H1 (cell line): ENCODE measurements at regions not wholly inside any gene's neighbourhood (a gene's known extent, or its start where the extent isn't known, plus 50 kb on each side); places are given as distances from the start of the nearest gene placed in this dataset.

Experiments
- CTCF ChIA-PET: fragments of 300-600 bp; sonication (Branson Sonifier 250); formaldehyde crosslinking; loops from one replicate; lab custom pipeline; 2021; ENCODE audit not compliant: partially characterized antibody; lab: Charles Lee
- POLR2A ChIA-PET: fragments of 300-600 bp; sonication (Branson Sonifier 250); formaldehyde crosslinking; loops from one replicate; lab custom pipeline; 2021; ENCODE audit warnings: inconsistent platforms; ENCODE audit not compliant: partially characterized antibody; lab: Charles Lee
- DNase-seq, 2 experiments: peaks; one replicate each; pipeline versions ENCODE4 v3.0.0 to v3.0.0-alpha.2; 2010 to 2022; ENCODE audit warnings: low spot score in 2 of 2, low read depth in 1 of 2, mixed read lengths in 1 of 2
- FAIRE-seq: peaks from 2 replicates; lab custom pipeline; 2011; peaks lifted over from hg19 to GRCh38; lab: Jason Lieb, UNC
- H2AFZ ChIP-seq: 2 replicates; pipeline ENCODE4 v1.8.1; 2012; ENCODE audit warnings: low read length, inconsistent platforms
- H2AK5ac ChIP-seq: 2 replicates; pipeline ENCODE4 v1.6.1; 2013; ENCODE audit warnings: low read depth, low read length
- H2BK120ac ChIP-seq: replicated peaks from 2 replicates; pipeline ENCODE3; 2013; ENCODE audit warnings: low read depth, low read length, inconsistent platforms
- H2BK12ac ChIP-seq: 2 replicates; pipeline ENCODE4 v1.6.1; 2013; ENCODE audit warnings: low read depth, low read length
- H2BK15ac ChIP-seq: 2 replicates; pipeline ENCODE4 v1.6.1; 2013; ENCODE audit warnings: low read length
- H2BK20ac ChIP-seq: 2 replicates; pipeline ENCODE4 v1.6.1; 2013; ENCODE audit warnings: low read length
- H2BK5ac ChIP-seq: 2 replicates; pipeline ENCODE4 v1.6.1; 2013; ENCODE audit warnings: low read depth, low read length
- H3K14ac ChIP-seq: 2 replicates; pipeline ENCODE4 v1.6.1; 2013; ENCODE audit warnings: inconsistent platforms; ENCODE audit not compliant: insufficient read length
- H3K18ac ChIP-seq: 2 replicates; pipeline ENCODE4 v1.6.1; 2013; ENCODE audit warnings: low read length; ENCODE audit errors: extremely low read depth
- H3K23ac ChIP-seq: 2 replicates; pipeline ENCODE4 v1.6.1; 2013; ENCODE audit warnings: inconsistent platforms; ENCODE audit not compliant: insufficient read length
- H3K23me2 ChIP-seq: 2 replicates; pipeline ENCODE4 v1.6.1; 2013; ENCODE audit warnings: low read depth, low read length
- H3K27ac ChIP-seq: 2 replicates; pipeline ENCODE4 v1.6.1; 2011; ENCODE audit warnings: low read depth, low read length, inconsistent platforms
- H3K27me3 ChIP-seq, 4 experiments: replicated peaks in 1 of 4; 1 replicate in 1 of 4; 2 replicates in 3 of 4; pipeline versions ENCODE4 v1.6.1 to v1.8.1; 2011 to 2013; ENCODE audit warnings: low read length in 3 of 4, mild to moderate bottlenecking in 3 of 4, inconsistent platforms in 2 of 4, mixed read lengths in 2 of 4, moderate library complexity in 1 of 4; ENCODE audit not compliant: control insufficient read depth in 3 of 4, insufficient read depth in 3 of 4; ENCODE audit errors: extremely low read depth in 1 of 4
- H3K36me3 ChIP-seq, 4 experiments: 2 replicates each; pipeline versions ENCODE4 v1.6.1 to v1.8.1; 2011 to 2013; ENCODE audit warnings: mild to moderate bottlenecking in 4 of 4, low read length in 3 of 4, moderate library complexity in 2 of 4, control low read depth in 1 of 4, inconsistent platforms in 1 of 4; ENCODE audit not compliant: insufficient read depth in 4 of 4, control insufficient read depth in 2 of 4
- H3K4ac ChIP-seq: replicated peaks from 2 replicates; pipeline ENCODE3; 2013; ENCODE audit warnings: low read length, low read depth, mixed read lengths, inconsistent platforms; ENCODE audit not compliant: insufficient read length
- H3K4me1 ChIP-seq, 4 experiments: replicated peaks in 1 of 4; 1 replicate in 1 of 4; 2 replicates in 3 of 4; pipeline versions ENCODE4 v1.6.1 to v1.8.1; 2011 to 2013; ENCODE audit warnings: low read length in 3 of 4, inconsistent platforms in 2 of 4, mixed read lengths in 1 of 4; ENCODE audit not compliant: insufficient read depth in 4 of 4, control insufficient read depth in 3 of 4
- H3K4me2 ChIP-seq, 2 experiments: 2 replicates each; pipeline versions ENCODE4 v1.6.1 to v1.8.1; 2011 to 2013; ENCODE audit warnings: low read depth in 2 of 2, low read length in 2 of 2, control low read depth in 1 of 2, inconsistent platforms in 1 of 2, mild to moderate bottlenecking in 1 of 2; ENCODE audit not compliant: insufficient read depth in 1 of 2
- H3K4me3 ChIP-seq, 4 experiments: fragments of 200-600, 300-600 bp in 1 of 4; sonication (generic), shearing (Covaris generic), sonication (Bioruptor Twin) in 1 of 4; 2 replicates each; pipeline versions ENCODE4 v1.5.1 to v1.8.1; 2011 to 2016; ENCODE audit warnings: low read length in 4 of 4, low read depth in 3 of 4, control low read depth in 2 of 4, inconsistent platforms in 2 of 4, mild to moderate bottlenecking in 2 of 4, mixed read lengths in 1 of 4, moderate library complexity in 1 of 4; ENCODE audit not compliant: insufficient read depth in 2 of 4; ENCODE audit errors: extremely low read depth in 1 of 4
- H3K56ac ChIP-seq: replicated peaks from 2 replicates; pipeline ENCODE3; 2013; ENCODE audit warnings: low read depth, mild to moderate bottlenecking, mixed read lengths, low read length, inconsistent platforms; ENCODE audit not compliant: insufficient read length
- H3K79me1 ChIP-seq: 2 replicates; pipeline ENCODE4 v1.6.1; 2013; ENCODE audit warnings: low read depth, low read length, control low read depth
- H3K79me2 ChIP-seq, 2 experiments: 2 replicates each; pipeline versions ENCODE4 v1.6.1 to v1.8.1; 2012 to 2013; ENCODE audit warnings: low read length in 2 of 2, mild to moderate bottlenecking in 2 of 2, inconsistent platforms in 1 of 2; ENCODE audit not compliant: insufficient read depth in 2 of 2, control insufficient read depth in 1 of 2
- H3K9ac ChIP-seq, 4 experiments: replicated peaks in 1 of 4; 1 replicate in 1 of 4; 2 replicates in 3 of 4; pipeline versions ENCODE4 v1.6.1 to v1.8.1; 2011 to 2013; ENCODE audit warnings: low read depth in 3 of 4, low read length in 3 of 4, control low read depth in 2 of 4, mild to moderate bottlenecking in 2 of 4, moderate library complexity in 2 of 4, inconsistent platforms in 1 of 4; ENCODE audit errors: extremely low read depth in 1 of 4
- H3K9me3 ChIP-seq, 2 experiments: 2 replicates each; pipeline versions ENCODE4 v1.6.1 to v1.8.1; 2012 to 2013; ENCODE audit warnings: mild to moderate bottlenecking in 2 of 2, moderate library complexity in 2 of 2, control low read depth in 1 of 2, inconsistent platforms in 1 of 2, low read depth in 1 of 2, low read length in 1 of 2, mixed read lengths in 1 of 2; ENCODE audit not compliant: insufficient read depth in 2 of 2
- H4K20me1 ChIP-seq, 2 experiments: replicated peaks in 1 of 2; 2 replicates each; pipeline versions ENCODE3 to v1.8.1; 2011 to 2013; ENCODE audit warnings: inconsistent platforms in 2 of 2, low read length in 2 of 2, mild to moderate bottlenecking in 1 of 2; ENCODE audit not compliant: insufficient read depth in 2 of 2, control insufficient read depth in 1 of 2
- H4K5ac ChIP-seq: 2 replicates; pipeline ENCODE4 v1.6.1; 2013; ENCODE audit warnings: low read length, low read depth, mixed read lengths, inconsistent platforms; ENCODE audit not compliant: insufficient read length
- H4K8ac ChIP-seq: 2 replicates; pipeline ENCODE4 v1.8.0; 2013; ENCODE audit warnings: mild to moderate bottlenecking, moderate library complexity, low read length, inconsistent platforms; ENCODE audit not compliant: insufficient read depth; ENCODE audit errors: extremely low read depth
- H4K91ac ChIP-seq: replicated peaks from 2 replicates; pipeline ENCODE3; 2013; ENCODE audit warnings: low read length, mixed read lengths, inconsistent platforms; ENCODE audit not compliant: insufficient read length
- WGBS, 2 experiments: shearing (Covaris generic) in 1 of 2; methylation state at CpG; one replicate each; pipeline versions ENCODE4 v1.1.6 to v1.1.7; 2013 to 2015; ENCODE audit warnings: low lambda C conversion rate in 2 of 2, mixed read lengths in 2 of 2, inconsistent platforms in 1 of 2, low coverage in 1 of 2, missing lambda C conversion rate in 1 of 2; ENCODE audit not compliant: insufficient replicate concordance in 2 of 2, insufficient coverage in 1 of 2, insufficient read length in 1 of 2; ENCODE audit errors: extremely low coverage in 1 of 2, missing lambda C conversion rate in 1 of 2; 5-methylcytosine and 5-hydroxymethylcytosine counted together

DNA sequence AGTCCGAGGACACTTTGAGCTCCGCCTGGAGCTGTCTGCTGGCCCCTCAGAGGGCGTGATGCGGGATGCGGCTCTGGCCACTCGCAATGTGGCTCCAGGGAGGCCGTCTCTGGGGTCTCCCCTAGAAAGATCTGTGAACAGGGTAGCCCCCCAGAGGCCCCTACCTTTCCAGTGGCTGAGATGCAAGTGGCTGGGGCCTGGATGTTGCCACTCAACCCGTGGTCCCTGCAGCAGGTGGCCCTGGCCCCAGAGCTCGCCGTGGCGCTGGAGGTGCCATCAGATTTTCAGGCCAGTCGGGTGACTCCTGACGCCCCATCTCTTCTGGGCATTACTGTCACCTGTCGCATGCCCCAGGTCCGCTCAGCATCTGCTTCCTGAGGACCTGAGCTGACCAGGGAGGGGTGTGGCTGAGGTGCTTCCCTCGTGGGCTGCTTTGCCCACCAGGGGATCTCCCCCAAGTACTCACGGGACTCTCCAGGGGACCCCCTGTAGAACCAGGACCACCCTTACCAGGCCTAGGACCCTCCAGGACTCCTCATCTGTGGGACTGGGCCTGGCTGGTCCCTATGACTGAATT is 102.1 kb upstream of the LRPAP1 start:
- no peaks in the 10 kb centered on the region for H3K36me3 ChIP-seq
- H3K23me2 ChIP-seq, result no peaks in the 10 kb centered on the region; the same call in 1 of the 2 replicates
- H2BK5ac ChIP-seq, result no peak overlapping the region
- H2BK20ac ChIP-seq, result no peak overlapping the region
- no peaks in the 10 kb centered on the region for H3K27me3 ChIP-seq
- no peak overlapping the region for H3K18ac ChIP-seq
- ChIA-PET CTCF (no interaction called here), POLR2A (no interaction called here)
- H4K8ac ChIP-seq, result no peak overlapping the region
- no peak overlapping the region for H4K5ac ChIP-seq
- H4K20me1 ChIP-seq, result no peaks in the 10 kb centered on the region
- no peak overlapping the region for H3K9ac ChIP-seq
- DNase-seq (no peak), FAIRE-seq (no peak)
- no peak overlapping the region for H3K4ac ChIP-seq
- no peak overlapping the region for H3K14ac ChIP-seq
- H3K4me2 ChIP-seq, result no peak overlapping the region
- H3K27ac ChIP-seq, result no peak overlapping the region
- H2BK120ac ChIP-seq, result no peak overlapping the region
- no peak overlapping the region for H2AFZ ChIP-seq
- H3K4me1 ChIP-seq, result peaks cover 0 to 2% (median 0%) of the 10 kb centered on the region in 4 experiments; a peak in 1 of 7 replicates
- H3K79me2 ChIP-seq, result no peaks in the 10 kb centered on the region
- H2BK15ac ChIP-seq, result no peak overlapping the region
- no peaks in the 10 kb centered on the region for H3K79me1 ChIP-seq
- no peak overlapping the region for H2AK5ac ChIP-seq
- H3K23ac ChIP-seq, result no peak overlapping the region
- H4K91ac ChIP-seq, result no peak overlapping the region
- no peak overlapping the region for H2BK12ac ChIP-seq
- no peak overlapping the region for H3K56ac ChIP-seq
- H3K9me3 ChIP-seq, result peaks cover 7 to 24% of the 10 kb centered on the region in 2 experiments; a peak in 1 of 4 replicates
- H3K4me3 ChIP-seq, result no peak overlapping the region
- WGBS, 2 experiments, result 98% methylated on average over 10 of the region's 17 CpGs; no CpG with 5 or more reads in 1 of the 2 experiments
